Central memory CD4-positive, alpha-beta T cell (primary cell): ENCODE measurements at regions not wholly inside any gene's neighbourhood (a gene's known extent, or its start where the extent isn't known, plus 50 kb on each side); places are given as distances from the start of the nearest gene placed in this dataset.

Experiments used
- DNase-seq: peaks from one replicate; pipeline ENCODE4 v3.0.0; 2022

DNA sequence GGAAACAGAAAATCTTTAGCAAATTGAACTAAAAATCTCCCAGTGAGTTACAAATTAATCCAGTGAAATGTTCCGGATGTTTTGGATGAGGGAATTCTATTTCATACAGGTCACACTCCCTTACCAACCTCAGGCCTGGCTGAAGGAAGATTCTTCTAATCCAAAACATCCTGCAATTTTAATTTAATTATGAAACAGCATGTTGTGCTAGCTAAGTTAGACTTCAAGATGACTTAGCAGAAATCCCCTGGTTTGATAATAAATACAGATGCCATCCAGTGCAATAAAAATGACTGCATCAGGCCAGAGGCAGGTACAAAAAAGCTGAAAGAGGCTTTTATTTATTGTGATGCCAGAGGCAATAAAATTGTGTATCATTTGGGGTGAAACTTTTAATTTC, 96.7 kb upstream of the CLDN10 start:
- no peak for DNase-seq

DNA sequence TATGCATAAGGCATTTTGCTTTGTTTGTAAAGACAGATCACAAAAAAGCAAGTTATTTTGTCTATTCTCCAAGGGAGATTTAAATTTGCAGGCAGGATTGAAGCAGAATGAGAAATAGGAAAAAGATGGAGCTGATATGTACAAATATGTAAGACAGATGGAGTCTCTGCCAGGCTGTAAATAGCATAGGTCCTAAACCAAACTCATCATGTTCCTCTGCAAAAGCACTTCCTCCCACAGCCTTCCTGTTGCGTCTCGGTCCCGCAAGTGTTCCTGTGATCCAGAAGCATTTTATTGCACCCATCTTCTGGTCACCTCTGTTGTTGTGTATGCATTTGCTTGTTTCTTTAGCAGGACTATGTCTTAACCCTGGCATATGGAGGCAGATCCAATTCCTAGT, 95.7 kb upstream of the CLDN10 start:
- no peak for DNase-seq

DNA sequence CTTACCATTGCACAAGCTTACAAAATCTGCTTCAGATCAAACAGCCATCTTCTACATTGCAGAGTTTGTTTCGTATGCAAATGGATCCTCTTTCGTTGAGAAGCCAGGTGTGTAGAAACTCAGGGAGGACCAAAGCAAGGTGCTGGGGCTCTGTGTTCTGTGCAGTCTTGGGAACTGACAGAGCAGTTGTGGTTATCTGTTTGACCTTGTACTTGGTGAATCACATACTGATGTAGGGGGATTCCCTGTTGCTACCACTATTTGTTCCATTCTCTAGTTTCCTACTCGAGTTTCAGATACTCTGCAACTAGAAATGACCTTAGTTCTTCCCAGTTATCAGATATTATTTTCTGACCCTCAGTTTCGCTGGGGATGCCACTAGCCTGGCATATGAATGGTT, 95.2 kb upstream of the CLDN10 start:
- DNase-seq: no peak

DNA sequence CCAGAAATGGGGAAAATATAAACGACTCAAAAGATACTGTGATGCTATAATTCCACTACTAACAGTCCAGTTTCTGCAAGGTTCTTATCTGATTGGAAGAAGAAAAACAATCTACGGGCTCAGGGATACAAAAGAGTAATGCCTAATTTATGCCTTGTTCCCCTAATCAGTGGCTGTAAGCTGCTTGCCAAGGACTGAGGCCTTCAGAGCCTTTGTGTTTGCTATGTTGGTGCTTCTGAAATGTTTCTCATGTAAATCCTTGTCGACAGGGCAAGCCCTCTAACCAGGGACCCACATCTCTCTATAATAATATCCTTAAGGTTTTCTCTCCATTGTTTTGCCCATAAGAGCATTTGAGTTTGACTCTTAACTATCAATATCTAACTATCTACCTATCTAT, 89.7 kb upstream of the CLDN10 start:
- DNase-seq: no peak

DNA sequence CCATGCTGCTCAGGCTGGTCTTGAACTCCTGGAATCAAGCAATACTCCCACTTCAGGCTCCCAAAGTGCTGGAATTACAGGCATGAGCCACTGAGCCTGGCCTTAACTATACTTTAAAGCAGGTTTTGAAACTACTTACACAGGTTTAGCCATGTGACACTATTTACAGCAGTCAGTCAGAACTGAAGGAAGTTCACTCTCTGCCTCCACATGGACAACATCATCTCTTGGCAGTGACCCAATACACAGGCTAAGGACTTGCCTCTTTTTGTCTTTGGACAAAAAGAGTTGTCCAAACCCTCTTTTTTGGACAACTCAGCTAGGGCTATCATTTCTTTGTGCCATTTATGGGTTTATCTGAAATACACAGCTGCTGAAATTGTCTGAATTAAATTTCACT, 89.0 kb upstream of the CLDN10 start:
- no peak for DNase-seq

- DNase-seq: no peak
These were observed 81.8 kb upstream of the CLDN10 start for GRCh38 chr13:95470574-95471366.

DNA sequence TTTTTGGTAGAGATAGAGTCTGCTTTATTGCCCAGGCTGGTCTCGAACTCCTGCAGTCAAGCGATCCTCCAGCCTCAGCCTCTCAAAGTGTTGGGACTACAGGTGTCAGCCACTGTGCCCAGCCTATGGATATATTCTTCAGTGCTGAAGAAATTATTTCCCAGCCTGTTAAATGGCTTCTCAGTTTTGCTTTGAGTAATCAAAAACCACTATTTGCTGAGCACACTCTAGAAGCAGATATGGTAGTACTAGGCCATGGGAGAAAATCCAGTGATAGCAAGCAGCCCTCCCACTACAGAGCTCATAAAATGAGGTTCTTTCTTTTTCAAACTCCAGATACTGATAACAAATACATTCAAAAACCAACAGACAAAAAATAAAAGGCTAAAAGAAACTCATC, 80.6 kb upstream of the CLDN10 start:
- DNase-seq: no peak

GRCh38 chr13:95474992-95475391, 77.5 kb upstream of the CLDN10 start:
- DNase-seq: no peak

DNA sequence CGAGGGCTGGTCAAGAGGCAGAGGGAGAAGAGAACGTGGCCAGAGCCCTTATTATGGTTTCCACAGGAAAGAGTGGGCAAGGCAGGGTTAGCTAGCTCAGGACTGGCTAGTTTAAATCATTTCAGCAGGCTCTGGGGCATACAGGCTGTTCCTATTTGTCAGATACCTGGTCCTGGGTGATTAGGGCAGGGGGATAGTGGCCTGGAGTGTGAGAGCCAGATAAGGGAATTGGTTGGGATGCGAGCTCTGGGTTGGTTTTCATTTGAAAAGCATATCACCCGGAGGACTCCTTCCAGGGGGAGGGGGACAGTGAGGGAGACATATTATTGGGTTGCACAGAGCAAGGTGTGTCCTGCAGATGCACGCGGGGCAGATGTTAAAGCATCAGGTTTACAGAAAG, 75.3 kb upstream of the CLDN10 start:
- no peak for DNase-seq

DNA sequence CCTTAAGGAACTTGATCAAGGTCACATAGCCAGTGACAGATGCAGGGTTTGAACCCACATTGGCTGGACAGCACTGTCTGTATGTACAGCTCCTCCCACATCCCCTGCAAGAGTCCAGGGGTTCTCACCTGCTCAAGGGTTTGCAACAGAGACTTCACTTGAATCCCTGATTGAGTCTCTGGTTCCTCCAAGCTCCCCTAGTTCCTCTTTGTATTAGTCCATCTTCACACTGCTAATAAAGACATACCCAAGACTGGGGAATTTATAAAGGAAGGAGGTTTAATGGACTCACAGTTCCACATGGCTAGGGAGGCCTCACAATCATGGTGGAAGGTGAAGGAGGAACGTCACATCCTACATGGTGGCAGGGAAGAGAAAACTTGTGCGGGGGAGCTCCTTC, 72.8 kb upstream of the CLDN10 start:
- no peak for DNase-seq

DNA sequence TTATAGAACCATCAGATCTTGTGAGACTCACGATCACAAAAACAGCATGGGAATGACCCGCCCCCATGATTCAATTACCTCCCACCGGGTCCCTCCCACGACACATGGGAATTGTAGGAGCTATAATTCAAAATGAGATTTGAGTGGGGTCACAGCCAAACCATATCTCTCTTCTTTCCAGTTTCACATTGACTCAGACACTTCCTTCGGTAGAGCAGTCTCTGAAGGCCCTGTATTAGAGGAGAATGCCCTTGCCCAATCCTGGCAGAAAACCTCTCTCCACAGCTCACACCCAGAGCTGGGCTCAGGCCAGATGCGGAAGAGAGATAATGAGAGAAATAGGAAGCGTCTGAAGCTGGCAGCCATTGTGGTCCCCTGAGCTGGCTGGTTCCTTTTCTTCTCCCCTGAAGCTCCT, 72.4 kb upstream of the CLDN10 start:
- no peak for DNase-seq

GRCh38 chr13:95480791-95481780, 71.4 kb upstream of the CLDN10 start:
- DNase-seq: no peak

- DNase-seq: no peak
These were observed 68.5 kb upstream of the CLDN10 start for GRCh38 chr13:95484052-95484451.

DNA sequence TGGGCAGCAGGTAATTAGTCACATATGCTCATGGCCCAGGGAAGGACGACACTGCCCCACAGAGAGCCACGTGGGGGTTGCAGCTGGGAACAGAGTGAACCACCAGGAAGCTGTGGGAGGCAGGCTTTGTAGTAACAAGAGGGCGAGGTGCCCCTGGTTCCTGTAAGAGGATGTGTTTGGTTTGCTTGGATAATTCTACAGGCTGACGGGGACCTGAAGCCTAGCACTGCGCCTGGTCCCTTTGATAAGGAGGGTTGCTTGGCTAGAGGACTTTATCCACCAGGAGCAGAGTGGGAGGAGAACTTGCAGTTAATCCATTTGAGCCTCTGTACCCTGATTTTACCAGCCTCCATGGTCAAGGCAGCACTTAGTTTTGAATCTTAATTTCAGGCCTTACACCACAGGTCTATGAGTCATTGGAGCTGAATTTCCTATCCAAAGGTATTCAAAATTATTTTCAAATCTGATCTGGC, 67.4 kb upstream of the CLDN10 start:
- DNase-seq: no peak

GRCh38 chr13:95485518-95486144, 66.9 kb upstream of the CLDN10 start:
- no peak for DNase-seq

- DNase-seq: no peak
These were observed 60.3 kb upstream of the CLDN10 start for GRCh38 chr13:95492044-95492801.

DNA sequence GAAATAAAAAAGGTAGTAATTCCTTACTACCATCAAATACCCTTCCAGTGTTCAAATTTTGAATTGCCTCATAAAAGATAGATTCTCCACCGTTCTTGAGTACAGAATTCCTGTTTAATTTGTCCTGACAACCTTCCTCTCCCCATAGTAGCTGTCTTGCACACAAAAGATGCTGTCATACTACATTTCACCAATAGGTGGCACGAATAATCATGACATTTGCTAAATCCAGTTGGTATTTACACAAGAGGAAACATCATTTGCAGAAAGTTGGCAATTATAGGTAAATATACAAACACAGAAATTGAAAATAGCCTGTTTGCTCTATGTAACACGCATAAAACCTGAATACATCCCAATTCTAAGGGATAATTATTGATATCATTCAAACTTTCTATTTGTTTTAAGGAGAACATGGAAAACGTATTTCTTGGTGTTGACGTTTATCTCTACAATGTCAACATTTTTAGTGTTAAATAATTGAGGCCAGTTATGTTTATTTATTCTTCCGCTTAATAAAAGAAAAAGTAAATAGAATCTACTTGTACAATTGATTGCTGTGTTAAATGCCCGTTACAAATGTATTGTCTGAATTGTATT, 58.3 kb upstream of the CLDN10 start:
- peak; percentile 21 for DNase-seq

GRCh38 chr13:95496485-95496884, 56.0 kb upstream of the CLDN10 start:
- DNase-seq: no peak

- DNase-seq: no peak
These were observed 55.1 kb upstream of the CLDN10 start for GRCh38 chr13:95497381-95497807.

GRCh38 chr13:95498886-95499285, 53.6 kb upstream of the CLDN10 start:
- DNase-seq: no peak

- DNase-seq: no peak
These were observed 52.5 kb upstream of the CLDN10 start for GRCh38 chr13:95499811-95500712.
